Memory B cell (primary cell): ENCODE measurements at regions not wholly inside any gene's neighbourhood (a gene's known extent, or its start where the extent isn't known, plus 50 kb on each side); places are given as distances from the start of the nearest gene placed in this dataset.

Experiments used
- ATAC-seq: fragments of 150-1000 bp; cut with Tn5 transposase; 2 replicates; pipeline ENCODE4 v1.10.0; 2021; ENCODE audit warnings: low read depth, mild to moderate bottlenecking, moderate library complexity
- DNase-seq, 2 donors: peaks; one replicate each; pipeline ENCODE4 v3.0.0; 2022; ENCODE audit warnings: low spot score in 2 of 2
- H3K27ac Mint-ChIP-seq: one replicate; pipeline ENCODE4 v1.8.0; 2022; ENCODE audit warnings: mild to moderate bottlenecking, moderate library complexity, mixed read lengths
- H3K27me3 Mint-ChIP-seq: one replicate; pipeline ENCODE4 v1.8.0; 2022; ENCODE audit warnings: mixed read lengths
- H3K36me3 Mint-ChIP-seq: one replicate; pipeline ENCODE4 v1.8.0; 2022; ENCODE audit warnings: mild to moderate bottlenecking, mixed read lengths
- H3K4me1 Mint-ChIP-seq: one replicate; pipeline ENCODE4 v1.8.0; 2022; ENCODE audit warnings: mixed read lengths
- H3K4me3 Mint-ChIP-seq: one replicate; pipeline ENCODE4 v1.8.0; 2022; ENCODE audit warnings: mild to moderate bottlenecking, moderate library complexity, mixed read lengths
- H3K9me3 Mint-ChIP-seq: one replicate; pipeline ENCODE4 v1.8.0; 2022; ENCODE audit warnings: mixed read lengths

GRCh38 chr1:221947731-221948130 lies 205.8 kb upstream of the DUSP10 start:
- Mint-ChIP-seq H3K27me3 (no peaks in the 10 kb centered on the region), H3K4me3 (no peak overlapping the region), H3K36me3 (peaks cover 7% of the 10 kb centered on the region), H3K4me1 (no peaks in the 10 kb centered on the region), H3K9me3 (peaks cover 9% of the 10 kb centered on the region), H3K27ac (no peak overlapping the region)
- ATAC-seq (no peak), DNase-seq (no peak)

GRCh38 chr1:221946768-221947167 lies 204.9 kb upstream of the DUSP10 start:
- no peak overlapping the region for H3K27ac Mint-ChIP-seq
- H3K4me3 Mint-ChIP-seq: no peak overlapping the region

GRCh38 chr1:221945669-221946068 lies 203.8 kb upstream of the DUSP10 start:
- peaks cover 7% of the 10 kb centered on the region for H3K36me3 Mint-ChIP-seq
- no peak overlapping the region for H3K27ac Mint-ChIP-seq
- H3K4me1 Mint-ChIP-seq: peaks cover 4% of the 10 kb centered on the region
- no peak overlapping the region for H3K4me3 Mint-ChIP-seq
- DNase-seq: no peak
- peaks cover 9% of the 10 kb centered on the region for H3K9me3 Mint-ChIP-seq
- H3K27me3 Mint-ChIP-seq: no peaks in the 10 kb centered on the region
- no peak for ATAC-seq

More at GRCh38 chr1:221946768-221947167, 204.9 kb upstream of the DUSP10 start:
- ATAC-seq: no peak
- DNase-seq: no peak
- Mint-ChIP-seq H3K27me3 (no peaks in the 10 kb centered on the region), H3K4me1 (no peaks in the 10 kb centered on the region), H3K36me3 (peaks cover 7% of the 10 kb centered on the region), H3K9me3 (peaks cover 9% of the 10 kb centered on the region)

GRCh38 chr1:221944247-221944870 lies 202.5 kb upstream of the DUSP10 start:
- DNase-seq: no peak
- Mint-ChIP-seq H3K27me3 (no peaks in the 10 kb centered on the region), H3K36me3 (peaks cover 7% of the 10 kb centered on the region), H3K4me1 (peaks cover 10% of the 10 kb centered on the region), H3K4me3 (no peak overlapping the region), H3K9me3 (peaks cover 9% of the 10 kb centered on the region), H3K27ac (no peak overlapping the region)
- ATAC-seq: no peak

- peaks cover 6% of the 10 kb centered on the region for H3K36me3 Mint-ChIP-seq
- no peak overlapping the region for H3K27ac Mint-ChIP-seq
- no peak for DNase-seq
- peaks cover 9% of the 10 kb centered on the region for H3K9me3 Mint-ChIP-seq
- H3K4me3 Mint-ChIP-seq: no peak overlapping the region
- no peak for ATAC-seq
- H3K4me1 Mint-ChIP-seq: peaks cover 22% of the 10 kb centered on the region
- H3K27me3 Mint-ChIP-seq: no peaks in the 10 kb centered on the region
Measured at GRCh38 chr1:221940631-221941030, 198.7 kb upstream of the DUSP10 start.

GRCh38 chr1:221939607-221940006 lies 197.7 kb upstream of the DUSP10 start:
- peak; percentile 34 to 45 for DNase-seq
- Mint-ChIP-seq H3K4me3 (no peak overlapping the region), H3K27me3 (no peaks in the 10 kb centered on the region), H3K9me3 (peaks cover 6% of the 10 kb centered on the region), H3K4me1 (peaks cover 22% of the 10 kb centered on the region), H3K27ac (peak overlapping the region; percentile 19), H3K36me3 (peaks cover 2% of the 10 kb centered on the region)
- peak; percentile 96 for ATAC-seq

GRCh38 chr1:221937155-221937953 lies 195.5 kb upstream of the DUSP10 start:
- Mint-ChIP-seq H3K4me1 (peaks cover 22% of the 10 kb centered on the region), H3K9me3 (no peaks in the 10 kb centered on the region), H3K36me3 (no peaks in the 10 kb centered on the region), H3K27ac (no peak overlapping the region), H3K4me3 (no peak overlapping the region), H3K27me3 (no peaks in the 10 kb centered on the region)
- DNase-seq (no peak), ATAC-seq (no peak)

- no peak overlapping the region for H3K27ac Mint-ChIP-seq
- no peak overlapping the region for H3K4me3 Mint-ChIP-seq
- peaks cover 3% of the 10 kb centered on the region for H3K36me3 Mint-ChIP-seq
Measured at GRCh38 chr1:221933814-221934213, 191.9 kb upstream of the DUSP10 start.

GRCh38 chr1:221926441-221926840 lies 184.6 kb upstream of the DUSP10 start:
- H3K27me3 Mint-ChIP-seq: no peaks in the 10 kb centered on the region
- H3K27ac Mint-ChIP-seq: no peak overlapping the region
- no peak overlapping the region for H3K4me3 Mint-ChIP-seq
- H3K4me1 Mint-ChIP-seq: no peaks in the 10 kb centered on the region
- ATAC-seq: no peak
- H3K36me3 Mint-ChIP-seq: peaks cover 3% of the 10 kb centered on the region
- H3K9me3 Mint-ChIP-seq: peaks cover 5% of the 10 kb centered on the region
- DNase-seq: no peak

More at GRCh38 chr1:221933814-221934213, 191.9 kb upstream of the DUSP10 start:
- ATAC-seq: no peak
- Mint-ChIP-seq H3K4me1 (peaks cover 8% of the 10 kb centered on the region), H3K27me3 (no peaks in the 10 kb centered on the region), H3K9me3 (peaks cover 5% of the 10 kb centered on the region)
- DNase-seq: no peak

- H3K9me3 Mint-ChIP-seq: peaks cover 5% of the 10 kb centered on the region
Measured at GRCh38 chr1:221925947-221926346, 184.1 kb upstream of the DUSP10 start.

GRCh38 chr1:221923929-221924598 lies 182.2 kb upstream of the DUSP10 start:
- no peaks in the 10 kb centered on the region for H3K27me3 Mint-ChIP-seq
- H3K9me3 Mint-ChIP-seq: no peaks in the 10 kb centered on the region
- H3K4me3 Mint-ChIP-seq: no peak overlapping the region
- H3K27ac Mint-ChIP-seq: no peak overlapping the region
- DNase-seq (no peak), ATAC-seq (no peak)
- H3K36me3 Mint-ChIP-seq: no peaks in the 10 kb centered on the region
- no peaks in the 10 kb centered on the region for H3K4me1 Mint-ChIP-seq

More at GRCh38 chr1:221925947-221926346, 184.1 kb upstream of the DUSP10 start:
- Mint-ChIP-seq H3K27ac (no peak overlapping the region), H3K4me3 (no peak overlapping the region), H3K27me3 (no peaks in the 10 kb centered on the region), H3K36me3 (peaks cover 3% of the 10 kb centered on the region), H3K4me1 (no peaks in the 10 kb centered on the region)
- DNase-seq: no peak
- no peak for ATAC-seq

GRCh38 chr1:221921936-221922335 lies 180.0 kb upstream of the DUSP10 start:
- H3K9me3 Mint-ChIP-seq: no peaks in the 10 kb centered on the region
- no peaks in the 10 kb centered on the region for H3K36me3 Mint-ChIP-seq
- H3K27ac Mint-ChIP-seq: no peak overlapping the region
- no peaks in the 10 kb centered on the region for H3K4me1 Mint-ChIP-seq
- no peaks in the 10 kb centered on the region for H3K27me3 Mint-ChIP-seq
- H3K4me3 Mint-ChIP-seq: no peak overlapping the region
- ATAC-seq (no peak), DNase-seq (no peak)

- Mint-ChIP-seq H3K4me1 (peaks cover 2% of the 10 kb centered on the region), H3K4me3 (no peak overlapping the region), H3K9me3 (no peaks in the 10 kb centered on the region), H3K27ac (no peak overlapping the region), H3K27me3 (no peaks in the 10 kb centered on the region), H3K36me3 (no peaks in the 10 kb centered on the region)
- ATAC-seq: no peak
- no peak for DNase-seq
Measured at GRCh38 chr1:221919743-221920142, 177.9 kb upstream of the DUSP10 start.

GRCh38 chr1:221919341-221919740 lies 177.5 kb upstream of the DUSP10 start:
- H3K27ac Mint-ChIP-seq: no peak overlapping the region
- DNase-seq (no peak), ATAC-seq (no peak)
- H3K36me3 Mint-ChIP-seq: no peaks in the 10 kb centered on the region
- H3K9me3 Mint-ChIP-seq: no peaks in the 10 kb centered on the region
- peaks cover 2% of the 10 kb centered on the region for H3K4me1 Mint-ChIP-seq
- no peaks in the 10 kb centered on the region for H3K27me3 Mint-ChIP-seq
- H3K4me3 Mint-ChIP-seq: no peak overlapping the region
